T47D (cell line): ENCODE measurements at regions not wholly inside any gene's neighbourhood (a gene's known extent, or its start where the extent isn't known, plus 50 kb on each side); places are given as distances from the start of the nearest gene placed in this dataset.
A peak's percentile ranks its signal among the peaks of the same experiment; 100 is the strongest.

Experiments
- DNase-seq, 2 experiments: peaks; one replicate each; pipeline versions ENCODE4 v3.0.0 to v3.0.0-alpha.2; 2011 to 2012; ENCODE audit warnings: low read depth in 1 of 2, low spot score in 1 of 2
- JUND ChIP-seq: IDR thresholded peaks from 2 replicates; pipeline ENCODE4 v1.6.1; 2012; ENCODE audit warnings: low read depth
- in situ Hi-C: cut with HindIII; loops from 2 replicates; pipeline ENCODE4 v1.10.0; 2016; ENCODE audit warnings: low sequenced_read_pairs, low pct_unique_long_range_greater_than_20kb

DNA sequence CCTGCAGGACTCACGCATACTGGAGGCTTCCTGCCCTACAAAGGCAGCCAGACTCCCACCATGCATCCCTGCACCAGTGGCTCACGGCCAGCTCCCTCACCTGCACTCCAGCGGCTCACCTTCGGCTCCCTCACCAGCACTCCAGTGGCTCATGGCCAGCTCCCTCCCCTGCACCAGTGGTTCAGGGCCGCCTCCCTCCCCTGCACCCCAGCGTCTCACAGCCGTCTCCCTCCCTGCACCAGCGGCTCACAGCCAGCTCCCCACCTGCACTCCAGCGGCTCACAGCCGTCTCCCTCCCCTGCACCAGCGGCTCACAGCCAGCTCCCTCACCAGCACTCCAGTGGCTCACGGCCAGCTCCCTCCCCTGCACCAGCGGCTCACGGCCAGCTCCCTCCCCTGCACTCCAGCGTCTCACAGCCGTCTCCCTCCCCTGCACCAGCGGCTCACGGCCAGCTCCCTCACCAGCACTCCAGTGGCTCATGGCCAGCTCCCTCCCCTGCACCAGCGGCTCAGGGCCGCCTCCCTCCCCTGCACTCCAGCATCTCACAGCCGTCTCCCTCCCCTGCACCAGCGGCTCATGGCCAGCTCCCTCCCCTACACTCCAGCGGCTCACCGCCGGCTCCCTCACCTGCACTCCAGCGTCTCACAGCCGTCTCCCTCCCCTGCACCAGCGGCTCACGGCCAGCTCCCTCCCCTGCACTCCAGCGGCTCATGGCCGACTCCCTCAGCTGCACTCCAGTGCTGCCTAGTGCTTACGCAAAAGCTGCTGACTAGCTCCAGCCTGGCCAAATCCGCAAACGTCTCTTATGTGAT lies 324.5 kb downstream of the NPHP4 start:
- in situ Hi-C loops, result no loop called here
- no peak for DNase-seq
- TF ChIP-seq JUND, result no peak

DNA sequence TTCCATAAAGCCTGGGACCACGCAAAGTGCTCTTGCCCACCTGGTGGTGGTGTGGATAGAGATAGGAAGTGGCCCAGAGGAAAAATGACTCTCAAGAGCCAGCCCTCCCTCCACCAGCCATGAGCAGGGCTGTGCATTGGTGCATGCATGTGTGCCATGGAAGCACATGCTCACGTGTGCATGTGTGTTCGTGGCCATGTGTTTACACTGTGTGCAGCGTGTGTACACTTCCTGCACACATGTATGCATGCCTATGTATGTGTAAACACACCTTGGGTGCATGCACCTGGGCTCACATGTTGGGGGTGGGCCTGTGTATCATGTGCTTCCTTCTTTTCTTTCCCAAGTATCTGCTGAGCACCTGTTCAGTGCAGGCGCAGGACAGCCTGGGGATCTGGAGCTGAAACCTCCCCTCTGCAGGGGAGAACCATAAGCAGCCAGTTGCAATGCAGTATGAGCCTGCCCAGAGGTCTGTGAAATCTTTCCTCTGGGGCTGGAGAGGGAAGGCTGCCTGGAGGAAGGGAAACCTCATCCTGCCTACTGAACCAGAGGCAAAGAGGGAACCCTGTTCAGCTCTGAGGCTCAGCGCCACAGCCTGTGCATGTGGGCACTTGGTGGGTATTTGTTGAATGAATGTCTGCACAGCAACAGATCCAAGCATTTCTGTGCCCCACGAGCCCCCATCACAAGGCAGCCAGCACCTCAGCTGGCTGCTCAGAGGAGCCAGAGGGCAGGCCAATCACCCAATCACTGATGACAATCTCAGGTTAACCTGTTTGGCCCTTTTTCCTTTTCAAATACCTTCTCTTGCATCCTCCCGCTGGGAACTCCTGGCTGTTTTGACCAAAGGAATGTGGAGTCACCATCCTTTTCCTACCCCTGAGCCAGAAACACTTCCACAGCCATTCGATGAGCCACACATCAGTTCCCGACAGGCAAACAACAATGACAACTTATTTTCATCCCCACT lies 327.0 kb downstream of the NPHP4 start:
- in situ Hi-C loops, result no loop called here
- no peak for TF ChIP-seq JUND
- DNase-seq, result no peak

DNA sequence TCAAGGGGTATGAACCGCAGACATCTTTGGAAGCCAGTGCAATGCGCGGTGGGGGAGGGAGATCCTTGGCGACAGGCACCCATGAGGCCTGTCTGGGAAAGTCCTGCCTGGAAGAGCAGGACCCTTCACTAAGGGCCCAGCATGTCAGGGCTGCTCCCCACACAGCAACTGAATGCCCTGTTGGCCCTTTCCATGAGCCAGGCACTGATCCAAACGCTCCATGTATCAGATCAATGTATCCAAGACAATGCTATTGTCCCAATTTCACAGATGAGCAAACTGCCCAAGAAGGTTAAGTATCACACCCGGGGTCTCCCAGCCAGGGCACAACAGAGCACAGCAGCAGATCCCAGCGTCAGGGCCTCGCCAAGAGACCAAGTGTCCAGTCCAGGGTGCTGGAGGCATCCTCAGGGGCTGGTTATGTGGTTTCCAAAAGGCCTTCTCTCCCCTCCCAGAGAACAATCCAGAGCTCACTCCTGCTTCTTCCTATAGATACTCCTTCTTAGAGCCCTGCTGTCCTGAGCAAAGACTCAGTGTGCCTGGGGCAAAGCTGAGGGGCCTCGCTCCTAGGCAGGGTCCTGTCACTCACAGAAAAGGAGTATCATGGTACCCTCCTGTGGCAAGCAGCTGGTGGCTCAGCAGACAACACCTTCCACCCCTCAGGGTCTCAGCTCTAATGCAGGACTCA lies 328.0 kb downstream of the NPHP4 start:
- no peak for DNase-seq
- in situ Hi-C loops, result no loop called here
- TF ChIP-seq JUND, result no peak

DNA sequence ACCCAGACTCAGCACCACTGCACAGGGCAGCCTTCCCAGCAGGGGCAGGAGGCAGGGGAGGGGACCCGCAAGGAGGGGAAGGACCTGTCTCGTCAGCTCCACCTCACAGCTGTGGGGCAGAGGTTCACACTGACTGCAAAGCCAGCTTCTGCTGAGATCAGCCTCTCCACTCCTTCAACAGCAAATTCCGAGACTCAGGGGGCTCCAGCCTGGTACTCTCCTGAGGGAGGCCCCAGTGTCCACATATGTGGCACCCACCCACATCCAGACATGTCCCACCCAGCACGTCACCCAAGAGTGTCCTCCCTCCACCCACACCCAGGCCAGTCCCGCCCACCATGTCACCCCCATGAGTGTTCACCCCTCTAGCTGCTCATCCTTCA lies 329.5 kb downstream of the NPHP4 start:
- no peak for DNase-seq
- in situ Hi-C loops, result no loop called here
- TF ChIP-seq JUND, result no peak

DNA sequence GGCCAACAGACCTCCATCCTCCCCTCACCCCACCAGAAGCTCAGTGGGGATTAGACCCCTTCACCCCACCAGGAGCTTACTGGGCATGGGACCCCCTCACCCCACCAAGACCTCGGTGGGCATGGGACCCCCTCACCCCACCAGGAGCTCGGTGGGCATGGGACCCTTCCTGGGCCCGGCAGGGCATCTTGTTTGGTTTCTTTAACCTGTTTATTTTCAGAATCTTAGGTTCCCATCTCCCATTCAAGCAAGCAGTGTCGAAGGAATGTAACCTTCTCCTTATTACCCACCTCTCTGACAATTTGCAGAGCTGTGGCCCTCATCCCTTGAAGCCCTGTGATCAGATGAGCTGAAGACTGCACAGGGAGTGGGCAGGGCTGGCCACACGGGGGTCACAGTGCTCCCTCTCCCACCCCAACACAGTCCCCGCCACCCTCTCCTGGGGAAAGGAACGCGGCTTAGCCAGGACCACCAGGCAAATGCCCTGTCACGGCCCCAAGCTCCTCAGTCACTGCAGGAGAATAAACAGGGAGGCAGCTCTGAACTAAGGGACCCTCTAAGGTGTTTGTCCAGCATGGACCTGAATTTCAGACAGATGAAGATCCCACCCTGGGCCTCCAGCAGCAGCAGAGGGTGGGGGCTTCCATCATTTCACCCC lies 330.0 kb downstream of the NPHP4 start:
- DNase-seq, result no peak
- in situ Hi-C loops, result no loop called here
- TF ChIP-seq JUND, result no peak

DNA sequence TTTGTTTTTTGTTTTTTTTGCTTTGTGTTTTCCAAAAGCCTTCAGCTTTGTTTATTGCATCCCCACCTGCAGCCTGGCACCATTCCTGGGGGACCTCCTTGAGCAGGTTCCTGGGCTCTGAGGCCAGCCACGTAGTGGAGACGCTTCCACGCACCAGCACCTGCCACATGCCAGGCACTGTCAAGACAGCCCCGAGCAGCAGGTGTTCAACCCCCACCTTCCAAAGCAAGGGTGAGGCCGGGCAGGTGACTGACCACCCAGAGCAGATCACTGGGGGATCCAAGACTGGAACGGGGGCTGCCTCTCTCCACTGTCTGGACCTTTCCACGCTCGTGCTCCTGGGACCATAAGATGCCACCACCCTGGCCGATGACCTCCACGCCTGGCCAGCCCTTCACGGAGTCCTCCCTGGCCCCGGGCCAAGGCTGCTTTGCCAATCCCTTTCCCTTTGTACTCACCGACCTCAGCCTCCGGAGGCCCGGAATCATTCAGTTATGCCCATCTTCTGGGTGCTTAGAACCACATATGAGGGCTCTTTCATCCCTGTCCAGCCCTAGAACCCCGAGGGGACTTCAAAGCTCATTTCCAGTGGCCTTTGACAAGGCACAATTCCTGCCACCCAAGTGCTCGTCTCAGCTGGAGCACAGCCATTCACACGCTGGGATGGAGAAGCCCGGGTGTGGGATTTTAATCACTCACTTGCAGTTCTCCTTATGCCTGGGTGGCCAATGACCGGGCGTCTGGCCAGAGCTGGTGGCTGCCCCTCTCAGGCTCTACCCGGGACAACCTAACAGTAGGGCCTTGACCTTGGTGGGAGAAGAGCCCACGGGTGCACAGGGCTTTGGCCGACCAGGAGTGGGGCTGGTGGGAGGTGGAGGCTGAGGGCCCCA lies 330.8 kb downstream of the NPHP4 start:
- DNase-seq, result no peak
- in situ Hi-C loops, result no loop called here
- TF ChIP-seq JUND, result no peak

DNA sequence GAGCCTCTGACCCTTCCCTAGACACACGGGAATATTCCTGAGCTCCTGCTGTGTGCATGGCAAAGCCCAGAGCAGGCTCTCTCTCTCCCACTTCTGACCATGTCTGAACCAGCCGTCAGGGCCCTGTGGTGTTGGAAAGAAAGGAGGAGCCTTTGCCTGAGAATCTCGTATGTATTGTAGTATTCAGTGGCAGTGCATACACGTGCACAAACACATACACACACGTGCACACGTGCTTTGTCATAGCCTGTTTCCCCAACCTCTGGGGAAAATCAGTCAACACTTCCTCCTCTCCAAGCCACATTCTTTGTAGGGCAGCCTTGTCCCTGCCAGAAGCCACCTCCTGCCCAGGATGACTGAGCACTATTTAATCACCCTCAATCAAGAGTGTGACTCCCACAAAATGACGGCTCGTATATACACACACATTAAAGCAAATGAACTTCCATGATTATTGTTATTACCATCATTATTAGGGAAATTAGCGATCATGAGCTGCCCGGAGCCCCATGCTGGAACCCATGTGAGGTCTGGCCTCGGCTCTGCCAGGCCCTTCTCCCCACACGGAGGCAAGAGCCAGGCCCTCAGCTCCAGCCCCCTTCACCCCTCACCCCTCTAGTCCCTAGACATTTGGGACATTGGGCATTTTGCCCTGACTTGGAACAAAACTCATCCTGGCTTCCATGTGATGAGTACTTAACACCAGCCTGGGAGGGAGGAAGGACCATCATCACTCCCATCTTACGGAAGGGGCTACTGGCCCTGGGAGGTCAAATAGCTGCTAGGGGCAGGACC lies 331.9 kb downstream of the NPHP4 start:
- no peak for TF ChIP-seq JUND
- in situ Hi-C loops, result no loop called here
- peak in 1 of 2 experiments; percentile 25 for DNase-seq

DNA sequence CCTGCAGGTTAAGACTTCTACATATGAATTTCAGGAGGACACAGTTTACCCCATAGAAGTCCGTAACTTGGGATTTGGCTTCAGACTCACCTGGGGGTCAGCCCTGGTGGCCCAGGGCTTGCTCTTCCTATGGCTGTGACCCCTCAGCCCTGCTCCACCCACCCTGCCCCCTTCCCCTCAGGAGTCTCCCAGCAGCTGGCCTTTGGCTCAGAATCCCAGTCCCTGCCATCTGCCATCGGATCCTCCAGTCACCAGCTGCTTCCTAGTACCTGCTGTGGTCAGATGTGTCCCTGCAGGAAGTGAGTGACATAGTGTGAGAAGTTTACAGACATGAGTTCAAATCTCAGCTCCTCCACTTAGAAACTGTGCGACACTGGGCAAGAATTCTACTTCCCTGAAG lies 332.6 kb downstream of the NPHP4 start:
- no peak for TF ChIP-seq JUND
- in situ Hi-C loops, result no loop called here
- DNase-seq, result no peak

DNA sequence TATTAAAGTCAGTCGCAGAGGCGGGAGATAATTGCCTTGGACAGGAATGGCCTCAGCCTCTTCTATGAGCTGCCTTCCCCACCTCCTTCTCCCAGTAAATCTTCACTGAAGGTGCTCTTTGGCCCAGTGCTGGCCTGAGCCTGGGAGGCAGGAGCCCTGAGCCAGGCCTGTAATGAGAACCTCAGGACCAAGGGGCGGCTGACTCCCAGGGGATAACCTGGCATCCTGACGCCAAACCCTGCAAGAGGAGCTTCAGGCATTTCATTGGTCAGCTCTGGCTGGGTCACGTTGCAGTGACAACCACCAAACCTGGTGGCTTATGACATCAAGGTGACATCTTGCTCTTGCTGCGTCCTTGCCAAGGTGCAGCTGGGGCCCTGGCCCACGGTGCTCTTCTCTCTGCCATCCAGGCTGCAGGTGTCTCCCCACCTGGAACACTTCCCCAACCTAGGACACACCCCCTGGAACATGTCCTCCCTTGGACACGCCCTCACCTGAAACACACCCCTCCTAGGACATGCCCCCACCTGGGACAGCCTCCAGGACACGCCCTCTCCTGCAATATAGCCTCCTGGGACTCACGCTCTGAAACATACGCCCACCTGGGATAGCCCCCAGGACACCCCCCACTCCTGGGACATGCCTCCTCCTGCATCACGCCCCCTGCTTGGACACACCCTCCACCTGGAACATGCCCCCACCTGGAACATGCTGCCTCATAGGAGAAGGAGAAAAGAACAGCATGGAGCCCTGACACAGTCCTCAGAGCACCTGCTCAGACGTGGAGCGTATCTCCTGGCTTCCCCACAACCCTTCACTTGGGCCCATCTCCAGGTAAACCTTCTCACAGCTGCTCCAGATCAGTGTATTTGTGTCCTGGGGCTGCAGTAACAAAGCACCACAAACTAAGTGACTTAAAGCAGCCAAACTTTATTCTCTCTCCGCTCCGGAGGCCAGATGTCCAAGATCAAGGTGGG lies 333.6 kb downstream of the NPHP4 start:
- TF ChIP-seq JUND, result no peak
- in situ Hi-C loops, result no loop called here
- no peak for DNase-seq
